Kidney (tissue), 13 donors: ENCODE measurements at regions not wholly inside any gene's neighbourhood (a gene's known extent, or its start where the extent isn't known, plus 50 kb on each side); places are given as distances from the start of the nearest gene placed in this dataset.

Experiments used
- DNase-seq, 5 donors: peaks; one replicate each; pipeline ENCODE4 v3.0.0-alpha.2; 2013 to 2020
- FAIRE-seq: peaks from 2 replicates; lab custom pipeline; 2012; peaks lifted over from hg19 to GRCh38; lab: Jason Lieb, UNC
- H3K27ac ChIP-seq, 2 donors: one replicate each; pipeline ENCODE4 v1.7.0; 2013; ENCODE audit warnings: low read depth in 2 of 2, low read length in 2 of 2, inconsistent platforms in 1 of 2
- H3K27me3 ChIP-seq: one replicate; pipeline ENCODE4 v1.7.1; 2013; ENCODE audit warnings: low read length, inconsistent platforms; ENCODE audit not compliant: control insufficient read depth, insufficient read depth
- H3K36me3 ChIP-seq, 3 donors: one replicate each; pipeline versions ENCODE4 v1.7.0 to v1.7.1; 2013; ENCODE audit warnings: low read length in 3 of 3, control low read depth in 1 of 3, inconsistent platforms in 1 of 3; ENCODE audit not compliant: insufficient read depth in 3 of 3, control insufficient read depth in 2 of 3
- H3K4me1 ChIP-seq, 3 donors: one replicate each; pipeline versions ENCODE4 v1.7.0 to v1.7.1; 2013; ENCODE audit warnings: low read length in 3 of 3, inconsistent platforms in 1 of 3, low read depth in 1 of 3; ENCODE audit not compliant: control insufficient read depth in 2 of 3, insufficient read depth in 2 of 3
- H3K4me3 ChIP-seq, 3 donors: one replicate each; pipeline versions ENCODE4 v1.7.0 to v1.8.1; 2013; ENCODE audit warnings: low read length in 3 of 3, control low read depth in 1 of 3, inconsistent platforms in 1 of 3
- H3K9ac ChIP-seq, 3 donors: one replicate each; pipeline versions ENCODE4 v1.7.0 to v1.7.1; 2013; ENCODE audit warnings: low read length in 3 of 3, control low read depth in 1 of 3, inconsistent platforms in 1 of 3
- H3K9me3 ChIP-seq, 3 donors: one replicate each; pipeline versions ENCODE4 v1.7.0 to v1.7.1; 2013; ENCODE audit warnings: low read length in 3 of 3, control low read depth in 1 of 3, inconsistent platforms in 1 of 3; ENCODE audit not compliant: control insufficient read depth in 2 of 3, insufficient read depth in 1 of 3
- intact Hi-C: fragments of 100-400 bp; cut with DNase I; formaldehyde crosslinking; loops from one replicate; pipeline ENCODE4 v1.11.1; 2022
- TF ChIP-seq, protein P1 (sequence below): IDR thresholded peaks from 3 replicates; pipeline ENCODE4 v1.5.1; 2012; ENCODE audit warnings: mild to moderate bottlenecking, moderate library complexity, borderline replicate concordance; ENCODE audit not compliant: insufficient read depth; ENCODE audit errors: extremely low read depth
- donor health status: control.
- donor health status: control.
- donor health status: control.
- donor health status: control.
- donor health status: control.
- donor health status: DM: yes; HTN: yes; CAD: no.
- donor health status: Normal renal cell carcinoma (clear cell type).

DNA sequence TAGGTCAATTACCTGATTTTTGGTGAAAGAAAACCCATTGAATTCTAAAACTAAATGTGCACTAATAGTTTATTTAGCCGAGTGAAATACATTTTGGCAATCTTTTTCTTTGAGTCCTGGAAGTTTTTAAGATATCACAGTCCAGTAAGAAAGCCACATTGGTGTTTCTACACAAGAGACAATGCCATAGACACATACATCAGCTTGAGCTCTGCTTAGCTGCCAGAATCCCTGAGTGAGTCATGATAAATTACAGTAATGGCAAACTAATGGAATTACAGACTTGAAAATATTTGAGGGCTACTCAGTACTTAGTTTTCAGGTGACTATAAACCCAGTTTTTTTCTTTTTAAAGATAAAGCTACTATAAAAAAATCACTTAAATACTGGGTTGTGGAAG is 155.4 kb downstream of the OR4C45 start:
- Histone ChIP-seq H3K9me3 (no peaks in the 10 kb centered on the region), H3K27me3 (no peaks in the 10 kb centered on the region), H3K9ac (no peak overlapping the region), H3K36me3 (no peaks in the 10 kb centered on the region), H3K4me3 (no peak overlapping the region), H3K27ac (no peak overlapping the region), H3K4me1 (no peaks in the 10 kb centered on the region)
- intact Hi-C loops: no loop called here
- FAIRE-seq (no peak), DNase-seq (no peak)
- TF ChIP-seq, protein P1, sequence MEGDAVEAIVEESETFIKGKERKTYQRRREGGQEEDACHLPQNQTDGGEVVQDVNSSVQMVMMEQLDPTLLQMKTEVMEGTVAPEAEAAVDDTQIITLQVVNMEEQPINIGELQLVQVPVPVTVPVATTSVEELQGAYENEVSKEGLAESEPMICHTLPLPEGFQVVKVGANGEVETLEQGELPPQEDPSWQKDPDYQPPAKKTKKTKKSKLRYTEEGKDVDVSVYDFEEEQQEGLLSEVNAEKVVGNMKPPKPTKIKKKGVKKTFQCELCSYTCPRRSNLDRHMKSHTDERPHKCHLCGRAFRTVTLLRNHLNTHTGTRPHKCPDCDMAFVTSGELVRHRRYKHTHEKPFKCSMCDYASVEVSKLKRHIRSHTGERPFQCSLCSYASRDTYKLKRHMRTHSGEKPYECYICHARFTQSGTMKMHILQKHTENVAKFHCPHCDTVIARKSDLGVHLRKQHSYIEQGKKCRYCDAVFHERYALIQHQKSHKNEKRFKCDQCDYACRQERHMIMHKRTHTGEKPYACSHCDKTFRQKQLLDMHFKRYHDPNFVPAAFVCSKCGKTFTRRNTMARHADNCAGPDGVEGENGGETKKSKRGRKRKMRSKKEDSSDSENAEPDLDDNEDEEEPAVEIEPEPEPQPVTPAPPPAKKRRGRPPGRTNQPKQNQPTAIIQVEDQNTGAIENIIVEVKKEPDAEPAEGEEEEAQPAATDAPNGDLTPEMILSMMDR: no peak

DNA sequence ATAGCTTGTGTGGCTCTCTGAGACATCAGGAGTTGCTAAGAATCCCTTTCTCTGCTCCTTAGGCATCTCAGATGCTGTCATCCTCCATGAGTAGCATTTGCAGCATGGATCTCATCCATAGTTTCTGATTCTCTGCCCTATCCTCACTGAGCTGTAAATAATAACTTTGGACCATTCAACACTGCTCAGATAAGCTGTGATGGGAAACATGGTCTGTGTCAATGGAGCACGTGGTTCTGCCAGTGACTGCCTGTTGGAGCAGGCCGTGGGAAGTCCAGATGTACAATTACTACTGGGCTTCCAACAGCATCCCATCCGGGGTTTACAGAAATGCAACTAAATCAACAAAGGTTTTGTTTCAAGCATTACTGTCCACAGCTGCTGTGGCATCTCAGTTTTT is 160.1 kb downstream of the OR4C45 start:
- Histone ChIP-seq H3K27ac (no peak overlapping the region), H3K4me3 (no peak overlapping the region), H3K27me3 (no peaks in the 10 kb centered on the region), H3K4me1 (no peaks in the 10 kb centered on the region), H3K9me3 (no peaks in the 10 kb centered on the region), H3K36me3 (no peaks in the 10 kb centered on the region), H3K9ac (no peak overlapping the region)
- intact Hi-C loops: no loop called here
- FAIRE-seq: no peak
- TF ChIP-seq, protein P1: no peak
- DNase-seq: no peak

DNA sequence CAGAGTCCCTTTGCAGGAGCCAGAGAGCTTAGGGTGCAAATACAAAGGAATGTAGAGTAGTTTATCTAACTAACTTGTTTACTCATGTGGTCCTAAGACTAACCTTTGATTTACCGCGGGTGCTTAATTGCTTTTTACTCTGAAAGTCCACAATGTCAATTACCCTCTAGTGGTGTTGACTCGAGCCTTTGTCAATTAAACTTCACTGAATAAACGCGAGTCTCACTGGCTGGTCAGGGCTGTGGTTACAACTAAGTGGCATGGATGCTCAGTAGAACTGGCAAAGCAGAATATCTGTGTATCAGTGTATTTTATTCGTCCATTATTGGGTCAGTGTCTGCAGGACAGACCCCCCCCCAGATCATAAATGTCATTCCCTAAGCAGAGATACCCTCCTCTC is 181.7 kb downstream of the OR4C45 start:
- no peak for FAIRE-seq
- intact Hi-C loops: no loop called here

More for the DNA sequence above, 181.7 kb downstream of the OR4C45 start:
- no peak overlapping the region for H3K27ac ChIP-seq
- no peak overlapping the region for H3K9ac ChIP-seq
- H3K9me3 ChIP-seq: peaks cover 0 to 6% (median 2%) of the 10 kb centered on the region in 3 donors
- H3K4me3 ChIP-seq: no peak overlapping the region
- no peaks in the 10 kb centered on the region for H3K4me1 ChIP-seq
- no peaks in the 10 kb centered on the region for H3K36me3 ChIP-seq
- DNase-seq: no peak
- TF ChIP-seq, protein P1: no peak
- no peaks in the 10 kb centered on the region for H3K27me3 ChIP-seq
